A673 (cell line): ENCODE measurements at regions not wholly inside any gene's neighbourhood (a gene's known extent, or its start where the extent isn't known, plus 50 kb on each side); places are given as distances from the start of the nearest gene placed in this dataset.

Experiments
- BruUV-seq: library from RNA; stranded (reverse); fragments of 400-500 nt; replicated peaks from 2 replicates; lab custom pipeline; 2021; lab: Mats Ljungman, UMichigan
- CTCF ChIA-PET: fragments of 300-600 bp; sonication (Branson Sonifier 250); formaldehyde crosslinking; loops from one replicate; lab custom pipeline; 2022; ENCODE audit warnings: antibody characterized with exemption; lab: Charles Lee
- POLR2A ChIA-PET: fragments of 300-600 bp; sonication (Branson Sonifier 250); formaldehyde crosslinking; loops from one replicate; lab custom pipeline; 2022; ENCODE audit warnings: antibody characterized with exemption; ENCODE audit not compliant: low non-redundant PET; lab: Charles Lee
- DNase-seq: peaks from one replicate; pipeline ENCODE4 v3.0.0-alpha.2; 2015; ENCODE audit warnings: low spot score
- H3K27ac ChIP-seq: fragments of 200-600 bp; sonication (generic); 2 replicates; pipeline ENCODE4 v1.5.1; 2016; ENCODE audit warnings: mixed run types, low read depth, mild to moderate bottlenecking, mixed read lengths, antibody characterized with exemption, low read length; ENCODE audit not compliant: poor library complexity, severe bottlenecking
- H3K27me3 ChIP-seq: fragments of 200-600 bp; sonication (generic); replicated peaks from 2 replicates; pipeline ENCODE4 v1.6.1; 2017; ENCODE audit warnings: mixed run types, low read depth, mild to moderate bottlenecking, mixed read lengths, antibody characterized with exemption, low read length; ENCODE audit not compliant: insufficient read depth, poor library complexity
- H3K36me3 ChIP-seq: fragments of 200-600 bp; sonication (generic); 2 replicates; pipeline ENCODE4 v1.6.1; 2016; ENCODE audit warnings: mixed run types, mild to moderate bottlenecking, mixed read lengths, antibody characterized with exemption, low read length; ENCODE audit not compliant: insufficient read depth, poor library complexity, severe bottlenecking
- H3K4me1 ChIP-seq: fragments of 200-600 bp; sonication (generic); 2 replicates; pipeline ENCODE4 v1.6.1; 2017; ENCODE audit warnings: mixed run types, mild to moderate bottlenecking, mixed read lengths, antibody characterized with exemption, low read length; ENCODE audit not compliant: insufficient read depth, poor library complexity, severe bottlenecking
- H3K4me3 ChIP-seq: fragments of 200-600 bp; sonication (generic); 2 replicates; pipeline ENCODE4 v1.5.1; 2016; ENCODE audit warnings: low read depth, mixed run types, mild to moderate bottlenecking, mixed read lengths, low read length; ENCODE audit not compliant: poor library complexity, severe bottlenecking
- H3K9me3 ChIP-seq: fragments of 200-600 bp; sonication (generic); 2 replicates; pipeline ENCODE4 v1.6.1; 2016; ENCODE audit warnings: mixed run types, low read depth, mild to moderate bottlenecking, mixed read lengths, antibody characterized with exemption, low read length; ENCODE audit not compliant: poor library complexity, severe bottlenecking
- CTCF ChIP-seq: fragments of 300-800, 200-600 bp; sonication (generic); conservative IDR thresholded peaks from 2 replicates; pipeline ENCODE4 v1.5.1; 2017; ENCODE audit warnings: low read depth, mild to moderate bottlenecking, antibody characterized with exemption, low read length, moderate library complexity, mixed read lengths
- EZH2 ChIP-seq: fragments of 200-600 bp; sonication (generic); IDR thresholded peaks from 2 replicates; pipeline ENCODE4 v1.6.1; 2017; ENCODE audit warnings: borderline replicate concordance, low read depth, mild to moderate bottlenecking, mixed read lengths, antibody characterized with exemption, low read length; ENCODE audit not compliant: poor library complexity, severe bottlenecking
- intact Hi-C: fragments of 100-400 bp; cut with micrococcal nuclease; formaldehyde crosslinking; loops from one replicate; pipeline ENCODE4 v1.10.0; 2022; ENCODE audit not compliant: unreplicated experiment

DNA sequence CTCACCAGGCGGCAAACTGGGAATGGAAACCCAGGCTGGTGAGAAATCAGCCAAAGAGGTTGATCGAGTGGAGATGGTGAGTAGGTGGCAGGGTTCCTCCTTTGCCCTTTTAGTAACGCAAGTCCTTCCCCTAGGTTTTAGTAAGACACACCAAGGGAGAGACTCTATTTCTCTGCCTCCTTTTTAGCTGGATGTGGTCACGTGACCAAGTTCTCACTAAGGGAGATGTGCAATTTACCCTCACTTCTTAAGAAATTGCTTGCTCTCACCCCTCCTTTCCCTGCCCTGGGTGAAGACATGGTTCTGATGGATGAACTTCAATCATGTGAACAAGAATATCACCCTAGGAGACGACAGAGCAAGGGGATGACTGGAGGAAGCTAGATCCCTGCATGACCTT is 99.8 kb upstream of the FOXF1 start:
- no peaks in the 10 kb centered on the region for H3K4me1 ChIP-seq
- intact Hi-C loops: no loop called here
- no peak for DNase-seq
- no peaks in the 10 kb centered on the region for H3K36me3 ChIP-seq
- H3K27me3 ChIP-seq: peaks cover 46% of the 10 kb centered on the region
- POLR2A ChIA-PET: no interaction called here
- no peak overlapping the region for H3K27ac ChIP-seq
- peaks cover 4% of the 10 kb centered on the region for H3K9me3 ChIP-seq
- H3K4me3 ChIP-seq: no peak overlapping the region
- CTCF ChIA-PET: no interaction called here
- TF ChIP-seq CTCF (no peak), EZH2 (no peak)
- no TSS peak for BruUV-seq

DNA sequence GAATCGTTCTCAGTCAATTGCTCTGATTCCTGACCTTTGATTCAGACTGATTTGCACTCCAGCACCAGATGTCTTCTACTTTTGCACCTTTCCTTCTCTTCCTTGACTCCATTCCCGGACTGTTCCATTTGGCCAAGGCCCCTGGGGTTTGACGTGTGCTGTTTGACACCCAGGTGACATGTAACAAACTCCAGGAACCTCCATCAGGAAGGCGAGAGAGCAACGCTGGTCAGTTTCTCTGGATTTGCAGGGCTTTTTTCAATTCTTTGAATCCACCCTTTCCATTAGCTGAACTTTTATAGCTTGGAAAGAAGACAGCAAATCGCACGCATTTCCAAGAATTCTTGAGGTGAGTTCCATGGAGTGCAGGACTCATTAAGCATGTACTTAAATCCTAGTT is 98.4 kb upstream of the FOXF1 start:
- H3K27ac ChIP-seq: no peak overlapping the region
- H3K4me1 ChIP-seq: no peaks in the 10 kb centered on the region
- TF ChIP-seq EZH2 (no peak), CTCF (no peak)
- POLR2A ChIA-PET: no interaction called here
- DNase-seq: no peak
- no peaks in the 10 kb centered on the region for H3K36me3 ChIP-seq
- CTCF ChIA-PET: no interaction called here
- intact Hi-C loops: no loop called here
- H3K9me3 ChIP-seq: peaks cover 4% of the 10 kb centered on the region
- H3K4me3 ChIP-seq: no peak overlapping the region
- H3K27me3 ChIP-seq: peaks cover 46% of the 10 kb centered on the region
- BruUV-seq: no TSS peak

- no peak for DNase-seq
- Histone ChIP-seq H3K27ac (no peak overlapping the region), H3K4me1 (no peaks in the 10 kb centered on the region), H3K36me3 (no peaks in the 10 kb centered on the region), H3K9me3 (peaks cover 4% of the 10 kb centered on the region), H3K27me3 (peaks cover 43% of the 10 kb centered on the region), H3K4me3 (no peak overlapping the region)
- ChIA-PET POLR2A (no interaction called here), CTCF (no interaction called here)
- TF ChIP-seq CTCF (no peak), EZH2 (no peak)
- intact Hi-C loops: no loop called here
- BruUV-seq: no TSS peak
Measured at GRCh38 chr16:86414991-86415740, 95.2 kb upstream of the FOXF1 start.
